ENCODE measurements at regions not wholly inside any gene's neighbourhood (a gene's known extent, or its start where the extent isn't known, plus 50 kb on each side); places are given as distances from the start of the nearest gene placed in this dataset.

GRCh38 chr1:243942196-243943150 is 92.4 kb upstream of the AKT3 start:
- ChIA-PET POLR2A (no interaction called here), CTCF (interaction anchor here (1.2 kb wide), 1 partner anchor 11 kb away, joined by 4 read pairs; no protein-coding TSS in a partner anchor)
- DNase-seq (ENCODE audit: low read depth) = no peak
- Histone ChIP-seq H3K36me3 (ENCODE audit: control insufficient read depth, insufficient read depth, low read length) (no peaks in the 10 kb centered on the region), H3K27me3 (ENCODE audit: control insufficient read depth, insufficient read depth, low read length) (no peaks in the 10 kb centered on the region), H3K4me3 (ENCODE audit: low read depth, low read length) (no peak overlapping the region)
- no peak for TF ChIP-seq CTCF (IDR thresholded peaks at IDR 0.05; ENCODE audit: insufficient read depth, low read depth, low read length)

DNA sequence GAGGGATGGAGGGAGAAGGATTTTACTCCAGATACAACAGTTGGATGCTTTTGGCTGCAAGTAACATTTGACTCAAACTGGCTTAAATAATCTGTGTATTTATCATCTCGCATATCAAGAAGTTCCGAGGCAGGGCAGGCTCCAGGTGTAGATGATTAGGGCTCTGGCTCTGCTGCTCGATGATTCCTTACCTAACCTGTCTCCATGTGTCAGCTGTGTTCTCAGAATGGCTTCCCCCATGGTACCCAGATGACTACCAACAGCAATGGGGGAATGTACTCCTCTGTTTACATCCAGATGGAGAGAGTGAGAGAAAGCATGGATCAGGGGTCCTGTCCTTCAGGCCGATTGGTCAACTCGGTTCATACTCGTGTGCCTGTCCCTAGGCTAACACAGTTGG is 90.4 kb upstream of the AKT3 start:
- CTCF ChIA-PET = no interaction called here
- H3K27me3 ChIP-seq (ENCODE audit: control insufficient read depth, insufficient read depth, low read length) = no peaks in the 10 kb centered on the region
- H3K4me3 ChIP-seq (ENCODE audit: low read depth, low read length) = no peak overlapping the region
- no peak for TF ChIP-seq CTCF (IDR thresholded peaks at IDR 0.05; ENCODE audit: insufficient read depth, low read depth, low read length)
- DNase-seq (ENCODE audit: low read depth) = no peak
- H3K36me3 ChIP-seq (ENCODE audit: control insufficient read depth, insufficient read depth, low read length) = no peaks in the 10 kb centered on the region
- POLR2A ChIA-PET = interaction anchor here (0.5 kb wide), 1 partner anchor 69 kb away, joined by 5 read pairs; no protein-coding TSS in a partner anchor

- no peak for TF ChIP-seq CTCF (IDR thresholded peaks at IDR 0.05; ENCODE audit: insufficient read depth, low read depth, low read length)
- ChIA-PET CTCF (no interaction called here), POLR2A (no interaction called here)
- no peak for DNase-seq (ENCODE audit: low read depth)
- no peak overlapping the region for H3K4me3 ChIP-seq (ENCODE audit: low read depth, low read length)
- H3K36me3 ChIP-seq (ENCODE audit: control insufficient read depth, insufficient read depth, low read length) = no peaks in the 10 kb centered on the region
- no peaks in the 10 kb centered on the region for H3K27me3 ChIP-seq (ENCODE audit: control insufficient read depth, insufficient read depth, low read length)
Observed at GRCh38 chr1:243939167-243939848, 89.3 kb upstream of the AKT3 start.

- CTCF ChIA-PET = no interaction called here
- Histone ChIP-seq H3K27me3 (ENCODE audit: control insufficient read depth, insufficient read depth, low read length) (no peaks in the 10 kb centered on the region), H3K4me3 (ENCODE audit: low read depth, low read length) (no peak overlapping the region), H3K36me3 (ENCODE audit: control insufficient read depth, insufficient read depth, low read length) (no peaks in the 10 kb centered on the region)
- no peak for TF ChIP-seq CTCF (IDR thresholded peaks at IDR 0.05; ENCODE audit: insufficient read depth, low read depth, low read length)
- POLR2A ChIA-PET = no interaction called here
- DNase-seq (ENCODE audit: low read depth) = no peak
Observed at GRCh38 chr1:243938208-243938607, 88.2 kb upstream of the AKT3 start.

DNA sequence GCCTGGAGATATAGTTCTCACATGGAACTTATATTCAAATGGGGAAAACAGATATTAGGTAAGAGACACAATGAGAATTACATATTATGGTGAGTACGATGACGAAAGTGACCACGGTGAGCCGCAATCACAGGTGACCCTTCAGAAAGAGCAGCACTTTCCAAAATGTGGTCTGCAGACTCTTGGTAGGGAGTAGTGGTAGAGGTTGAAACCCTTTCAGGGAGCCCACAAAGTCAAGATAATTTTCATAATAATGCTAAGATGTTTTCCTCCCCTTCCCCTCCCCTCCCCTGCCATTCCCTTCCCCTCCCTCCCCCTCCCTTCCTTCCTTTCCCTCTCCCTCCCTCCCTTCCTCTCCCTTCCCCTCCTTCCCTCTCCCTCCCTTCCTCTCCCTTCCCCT is 83.5 kb upstream of the AKT3 start:
- TF ChIP-seq CTCF (IDR thresholded peaks at IDR 0.05; ENCODE audit: insufficient read depth, low read depth, low read length) = no peak
- ChIA-PET CTCF (interaction anchor here (1.0 kb wide), 1 partner anchor 12 kb away, joined by 3 read pairs; no protein-coding TSS in a partner anchor), POLR2A (no interaction called here)
- Histone ChIP-seq H3K27me3 (ENCODE audit: control insufficient read depth, insufficient read depth, low read length) (no peaks in the 10 kb centered on the region), H3K36me3 (ENCODE audit: control insufficient read depth, insufficient read depth, low read length) (no peaks in the 10 kb centered on the region), H3K4me3 (ENCODE audit: low read depth, low read length) (no peak overlapping the region)
- DNase-seq (ENCODE audit: low read depth) = no peak

Data from BJ (cell line).